CD4-positive, alpha-beta T cell (primary cell): ENCODE measurements at regions not wholly inside any gene's neighbourhood (a gene's known extent, or its start where the extent isn't known, plus 50 kb on each side); places are given as distances from the start of the nearest gene placed in this dataset.

Source experiments
- ATAC-seq: fragments of 200-7000 bp; cut with Tn5 transposase; one replicate; pipeline ENCODE4 v1.10.0; 2022; ENCODE audit warnings: mild to moderate bottlenecking; ENCODE audit not compliant: poor library complexity
- CTCF ChIA-PET: fragments of 350-600 bp; sonication (Branson Sonifier 250); formaldehyde crosslinking; loops from one replicate; lab custom pipeline; 2021; ENCODE audit warnings: antibody characterized with exemption, inconsistent platforms; lab: Charles Lee
- POLR2A ChIA-PET: fragments of 350-600 bp; sonication (Branson Sonifier 250); formaldehyde crosslinking; loops from one replicate; lab custom pipeline; 2021; ENCODE audit warnings: antibody characterized with exemption, inconsistent platforms; lab: Charles Lee
- DNase-seq, 14 experiments: peaks; one replicate each; pipeline ENCODE4 v3.0.0-alpha.2; 2013 to 2020; ENCODE audit warnings: mixed read lengths in 2 of 14
- H3K27ac ChIP-seq, 2 donors: one replicate each; pipeline versions ENCODE4 v1.5.1 to v1.7.0; 2013; ENCODE audit warnings: low read length in 2 of 2, low read depth in 1 of 2, mild to moderate bottlenecking in 1 of 2
- H3K27me3 ChIP-seq, 2 experiments: 1 replicate in 1 of 2; 2 replicates in 1 of 2; pipeline versions ENCODE4 v1.6.1 to v1.7.0; 2013; ENCODE audit warnings: low read length in 2 of 2, control low read depth in 1 of 2, mild to moderate bottlenecking in 1 of 2, moderate library complexity in 1 of 2; ENCODE audit not compliant: insufficient read depth in 2 of 2, control insufficient read depth in 1 of 2
- H3K36me3 ChIP-seq: one replicate; pipeline ENCODE4 v1.6.1; 2013; ENCODE audit warnings: low read length, control low read depth; ENCODE audit not compliant: insufficient read depth
- H3K4me1 ChIP-seq: one replicate; pipeline ENCODE4 v1.6.1; 2013; ENCODE audit warnings: low read length, control low read depth; ENCODE audit not compliant: insufficient read depth
- H3K4me3 ChIP-seq: one replicate; pipeline ENCODE4 v1.5.1; 2013; ENCODE audit warnings: mild to moderate bottlenecking, low read length, moderate library complexity
- H3K9me3 ChIP-seq, 2 experiments: 1 replicate in 1 of 2; 2 replicates in 1 of 2; pipeline versions ENCODE4 v1.6.1 to v1.7.0; 2013; ENCODE audit warnings: low read length in 2 of 2, mild to moderate bottlenecking in 2 of 2, control low read depth in 1 of 2, moderate library complexity in 1 of 2; ENCODE audit not compliant: control insufficient read depth in 1 of 2, insufficient read depth in 1 of 2
- H3K27ac Mint-ChIP-seq: one replicate; pipeline ENCODE4 v1.8.0; 2020; ENCODE audit warnings: mixed read lengths
- H3K27me3 Mint-ChIP-seq: one replicate; pipeline ENCODE4 v1.8.0; 2021; ENCODE audit warnings: mixed read lengths
- H3K36me3 Mint-ChIP-seq: one replicate; pipeline ENCODE4 v1.8.0; 2021; ENCODE audit warnings: low read depth, mixed read lengths
- H3K4me1 Mint-ChIP-seq: one replicate; pipeline ENCODE4 v1.8.0; 2021; ENCODE audit warnings: low read depth, mixed read lengths
- H3K4me3 Mint-ChIP-seq: one replicate; pipeline ENCODE4 v1.8.0; 2020; ENCODE audit warnings: mild to moderate bottlenecking, mixed read lengths
- H3K9me3 Mint-ChIP-seq: one replicate; pipeline ENCODE4 v1.8.0; 2020; ENCODE audit warnings: mixed read lengths
- intact Hi-C, 2 experiments: fragments of 100-400 bp; cut with DNase I in 1 of 2; cut with micrococcal nuclease in 1 of 2; formaldehyde crosslinking; loops; one replicate each; pipeline versions ENCODE4 v1.15.1 to v1.9.0; 2023 to 2025; cut with DNase I, micrococcal nuclease
- TF ChIP-seq, protein P1 (sequence below): fragments of 200-600 bp; IDR thresholded peaks from one replicate; pipeline ENCODE4 v1.8.0; 2022; ENCODE audit warnings: antibody characterized with exemption, mild to moderate bottlenecking

DNA sequence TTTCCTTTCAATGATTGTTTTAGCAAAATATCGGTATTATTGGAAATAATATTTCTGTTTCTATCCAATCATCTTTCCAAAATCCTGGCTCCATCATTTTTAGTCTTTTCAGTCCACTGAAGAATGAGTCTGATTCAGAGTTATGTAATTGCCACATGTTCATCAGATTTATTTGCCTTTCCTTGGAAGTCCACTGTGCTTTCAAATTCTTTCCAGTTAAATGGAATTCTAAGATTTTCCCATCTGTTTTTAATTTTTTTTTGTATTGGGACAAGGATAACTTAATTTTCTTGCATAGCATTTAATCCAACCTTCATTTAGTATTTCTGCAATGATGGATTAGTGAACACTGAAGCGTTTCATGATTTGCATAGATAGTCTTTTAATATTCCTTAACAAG, 521.5 kb upstream of the NRXN1 start:
- POLR2A ChIA-PET = no interaction called here
- H3K4me3 ChIP-seq = no peak overlapping the region
- Mint-ChIP-seq H3K4me3 (no peak overlapping the region), H3K9me3 (peaks cover 7% of the 10 kb centered on the region), H3K27ac (no peak overlapping the region), H3K4me1 (no peaks in the 10 kb centered on the region), H3K36me3 (no peaks in the 10 kb centered on the region), H3K27me3 (no peaks in the 10 kb centered on the region)
- ATAC-seq = no peak
- no peaks in the 10 kb centered on the region for H3K4me1 ChIP-seq
- H3K36me3 ChIP-seq = no peaks in the 10 kb centered on the region
- no peaks in the 10 kb centered on the region for H3K27me3 ChIP-seq
- intact Hi-C loops = no loop called here
- H3K27ac ChIP-seq = no peak overlapping the region
- DNase-seq = no peak
- TF ChIP-seq, protein P1, sequence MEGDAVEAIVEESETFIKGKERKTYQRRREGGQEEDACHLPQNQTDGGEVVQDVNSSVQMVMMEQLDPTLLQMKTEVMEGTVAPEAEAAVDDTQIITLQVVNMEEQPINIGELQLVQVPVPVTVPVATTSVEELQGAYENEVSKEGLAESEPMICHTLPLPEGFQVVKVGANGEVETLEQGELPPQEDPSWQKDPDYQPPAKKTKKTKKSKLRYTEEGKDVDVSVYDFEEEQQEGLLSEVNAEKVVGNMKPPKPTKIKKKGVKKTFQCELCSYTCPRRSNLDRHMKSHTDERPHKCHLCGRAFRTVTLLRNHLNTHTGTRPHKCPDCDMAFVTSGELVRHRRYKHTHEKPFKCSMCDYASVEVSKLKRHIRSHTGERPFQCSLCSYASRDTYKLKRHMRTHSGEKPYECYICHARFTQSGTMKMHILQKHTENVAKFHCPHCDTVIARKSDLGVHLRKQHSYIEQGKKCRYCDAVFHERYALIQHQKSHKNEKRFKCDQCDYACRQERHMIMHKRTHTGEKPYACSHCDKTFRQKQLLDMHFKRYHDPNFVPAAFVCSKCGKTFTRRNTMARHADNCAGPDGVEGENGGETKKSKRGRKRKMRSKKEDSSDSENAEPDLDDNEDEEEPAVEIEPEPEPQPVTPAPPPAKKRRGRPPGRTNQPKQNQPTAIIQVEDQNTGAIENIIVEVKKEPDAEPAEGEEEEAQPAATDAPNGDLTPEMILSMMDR = no peak
- peaks cover 0 to 5% of the 10 kb centered on the region in 2 experiments for H3K9me3 ChIP-seq
- CTCF ChIA-PET = no interaction called here

DNA sequence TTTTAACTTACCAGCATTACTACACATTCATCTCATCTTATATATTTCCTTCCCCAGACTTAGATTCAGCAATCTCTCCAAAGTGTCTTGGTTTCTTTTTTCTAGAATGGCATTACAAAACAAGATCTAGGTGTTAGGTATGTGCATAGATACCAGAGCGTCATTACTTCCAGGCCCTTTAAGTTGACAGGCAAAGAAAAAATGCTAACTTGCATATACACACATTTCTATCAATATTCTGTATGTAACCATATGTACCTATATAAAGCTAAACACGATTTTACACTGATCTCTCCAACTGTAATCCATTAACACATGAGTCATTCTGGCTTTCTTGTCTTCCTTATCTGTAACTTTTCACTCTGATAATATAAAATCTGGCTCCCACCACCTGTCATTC, 503.8 kb upstream of the NRXN1 start:
- CTCF ChIA-PET = no interaction called here

DNA sequence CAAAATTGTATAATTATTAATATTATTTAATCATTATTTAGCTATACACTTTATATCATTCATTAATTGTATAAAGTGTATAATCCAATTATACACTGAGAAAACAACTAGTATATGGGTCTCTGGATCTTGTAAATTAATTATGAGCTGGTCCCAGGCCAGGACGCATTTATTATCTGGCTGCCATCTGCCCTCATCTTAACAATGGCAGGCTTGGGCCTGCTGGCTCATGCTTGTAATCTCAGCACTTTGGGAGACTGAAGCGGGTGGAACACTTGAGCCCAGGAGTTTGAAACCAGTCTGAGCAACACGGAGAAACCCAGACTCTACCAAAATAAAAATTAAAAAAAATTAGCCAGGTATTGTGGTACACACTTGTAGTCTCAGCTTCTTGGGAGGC, 502.2 kb upstream of the NRXN1 start:
- Histone ChIP-seq H3K4me1 (no peaks in the 10 kb centered on the region), H3K27me3 (no peaks in the 10 kb centered on the region), H3K36me3 (no peaks in the 10 kb centered on the region), H3K4me3 (no peak overlapping the region), H3K9me3 (peaks cover 0 to 7% of the 10 kb centered on the region in 2 experiments), H3K27ac (no peak overlapping the region)
- no peak for ATAC-seq
- TF ChIP-seq, protein P1 = no peak
- H3K4me1 Mint-ChIP-seq = no peaks in the 10 kb centered on the region
- intact Hi-C loops = no loop called here
- no peak overlapping the region for H3K4me3 Mint-ChIP-seq
- no peak for DNase-seq
- no peaks in the 10 kb centered on the region for H3K27me3 Mint-ChIP-seq
- no peaks in the 10 kb centered on the region for H3K36me3 Mint-ChIP-seq
- CTCF ChIA-PET = no interaction called here
- H3K9me3 Mint-ChIP-seq = peaks cover 7% of the 10 kb centered on the region
- no peak overlapping the region for H3K27ac Mint-ChIP-seq
- POLR2A ChIA-PET = no interaction called here

More for the DNA sequence above, 503.8 kb upstream of the NRXN1 start:
- ATAC-seq = no peak
- peaks cover 7% of the 10 kb centered on the region for H3K9me3 Mint-ChIP-seq
- H3K27me3 Mint-ChIP-seq = no peaks in the 10 kb centered on the region
- no peaks in the 10 kb centered on the region for H3K36me3 ChIP-seq
- no peaks in the 10 kb centered on the region for H3K4me1 Mint-ChIP-seq
- H3K36me3 Mint-ChIP-seq = no peaks in the 10 kb centered on the region
- peaks cover 0 to 7% of the 10 kb centered on the region in 2 experiments for H3K9me3 ChIP-seq
- H3K4me3 ChIP-seq = no peak overlapping the region
- H3K27ac ChIP-seq = no peak overlapping the region
- POLR2A ChIA-PET = no interaction called here
- TF ChIP-seq, protein P1 = no peak
- no peak for DNase-seq
- H3K4me3 Mint-ChIP-seq = no peak overlapping the region
- no peak overlapping the region for H3K27ac Mint-ChIP-seq
- H3K4me1 ChIP-seq = no peaks in the 10 kb centered on the region
- no peaks in the 10 kb centered on the region for H3K27me3 ChIP-seq
- intact Hi-C loops = no loop called here
